ENCODE measurements at regions not wholly inside any gene's neighbourhood (a gene's known extent, or its start where the extent isn't known, plus 50 kb on each side); places are given as distances from the start of the nearest gene placed in this dataset.

DNA sequence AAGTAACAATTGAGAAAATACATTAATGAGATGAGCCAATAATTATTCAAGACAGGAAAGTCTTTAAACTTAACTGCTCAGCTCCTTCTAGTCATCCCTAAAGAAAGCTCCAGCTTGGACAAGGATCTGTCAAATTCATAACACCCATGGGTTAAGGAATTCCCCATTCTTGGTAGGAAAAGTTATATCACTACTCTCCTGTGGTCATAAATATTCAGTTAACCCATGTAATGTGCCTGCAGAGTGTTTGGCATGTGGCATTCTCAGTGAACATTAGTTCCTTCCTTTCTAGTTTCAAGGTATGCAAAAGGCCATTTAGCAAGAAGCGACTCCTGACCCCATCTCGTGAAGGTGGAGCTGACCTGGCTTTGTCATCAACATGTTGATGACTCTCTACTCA lies 76.7 kb upstream of the VCAM1 start:
- no peak for TF ChIP-seq CTCF (IDR thresholded peaks at IDR 0.05; ENCODE audit: low read length)
- TF ChIP-seq EZH2 (optimal IDR thresholded peaks at IDR 0.05; ENCODE audit: low read depth, low read length), result no peak
- no peak for TF ChIP-seq EZH2phosphoT487 (IDR thresholded peaks at IDR 0.05; ENCODE audit: low read length)

Data from MM.1S (cell line).